ENCODE measurements at regions not wholly inside any gene's neighbourhood (a gene's known extent, or its start where the extent isn't known, plus 50 kb on each side); places are given as distances from the start of the nearest gene placed in this dataset.

GRCh38 chr4:137663251-137664045, 131.2 kb upstream of the PCDH18 start:
- FAIRE-seq = no peak

GRCh38 chr4:137661693-137662092, 129.4 kb upstream of the PCDH18 start:
- FAIRE-seq = no peak

- FAIRE-seq = no peak
These were observed 127.9 kb upstream of the PCDH18 start for GRCh38 chr4:137660211-137660610.

- FAIRE-seq = no peak
These were observed 127.1 kb upstream of the PCDH18 start for GRCh38 chr4:137659431-137659830.

- no peak for FAIRE-seq
These were observed 124.4 kb upstream of the PCDH18 start for GRCh38 chr4:137656661-137657060.

- no peak for FAIRE-seq
These were observed 123.0 kb upstream of the PCDH18 start for GRCh38 chr4:137655302-137655701.

GRCh38 chr4:137651128-137651527, 118.8 kb upstream of the PCDH18 start:
- FAIRE-seq = no peak

GRCh38 chr4:137649711-137650450, 117.6 kb upstream of the PCDH18 start:
- no peak for FAIRE-seq

GRCh38 chr4:137648531-137648930, 116.2 kb upstream of the PCDH18 start:
- FAIRE-seq = no peak

- FAIRE-seq = no peak
These were observed 115.1 kb upstream of the PCDH18 start for GRCh38 chr4:137647375-137647774.

- FAIRE-seq = no peak
These were observed 111.9 kb upstream of the PCDH18 start for GRCh38 chr4:137644201-137644600.

GRCh38 chr4:137641544-137641943, 109.2 kb upstream of the PCDH18 start:
- FAIRE-seq = no peak

GRCh38 chr4:137640838-137641158, 108.5 kb upstream of the PCDH18 start:
- no peak for FAIRE-seq

- no peak for FAIRE-seq
These were observed 108.0 kb upstream of the PCDH18 start for GRCh38 chr4:137640156-137640837.

GRCh38 chr4:137638934-137639333, 106.6 kb upstream of the PCDH18 start:
- FAIRE-seq = no peak

GRCh38 chr4:137635601-137636000, 103.3 kb upstream of the PCDH18 start:
- FAIRE-seq = no peak

GRCh38 chr4:137635108-137635507, 102.8 kb upstream of the PCDH18 start:
- FAIRE-seq = no peak

- FAIRE-seq = no peak
These were observed 100.5 kb upstream of the PCDH18 start for GRCh38 chr4:137632842-137633241.

GRCh38 chr4:137631605-137632004, 99.3 kb upstream of the PCDH18 start:
- FAIRE-seq = no peak

- no peak for FAIRE-seq
These were observed 98.0 kb upstream of the PCDH18 start for GRCh38 chr4:137630252-137630651.

- FAIRE-seq = no peak
These were observed 95.6 kb upstream of the PCDH18 start for GRCh38 chr4:137627739-137628460.

- FAIRE-seq = no peak
These were observed 94.8 kb upstream of the PCDH18 start for GRCh38 chr4:137626942-137627738.

All from TTC549 (cell line).